Hematopoietic multipotent progenitor cell treated with erythropoietin and hydrocortisone succinate and interleukin-3 and kit ligand, for 8 days (in vitro differentiated cells): ENCODE measurements at regions not wholly inside any gene's neighbourhood (a gene's known extent, or its start where the extent isn't known, plus 50 kb on each side); places are given as distances from the start of the nearest gene placed in this dataset.

Experiments used
- DNase-seq: peaks from one replicate; pipeline ENCODE4 v3.0.0-alpha.2; 2015

GRCh38 chr11:120032766-120033390, 105.0 kb downstream of the TRIM29 start:
- no peak for DNase-seq

- DNase-seq: no peak
Measured at GRCh38 chr11:120031612-120032600, 106.0 kb downstream of the TRIM29 start.

GRCh38 chr11:120031156-120031555, 106.8 kb downstream of the TRIM29 start:
- DNase-seq: no peak

GRCh38 chr11:120030411-120030810, 107.5 kb downstream of the TRIM29 start:
- no peak for DNase-seq

- no peak for DNase-seq
Measured at GRCh38 chr11:120029321-120029720, 108.6 kb downstream of the TRIM29 start.

GRCh38 chr11:120028897-120029258, 109.0 kb downstream of the TRIM29 start:
- DNase-seq: no peak

GRCh38 chr11:120028181-120028896, 109.6 kb downstream of the TRIM29 start:
- DNase-seq: no peak

GRCh38 chr11:120027546-120028180, 110.2 kb downstream of the TRIM29 start:
- DNase-seq: no peak

GRCh38 chr11:120025606-120026335, 112.1 kb downstream of the TRIM29 start:
- no peak for DNase-seq

- DNase-seq: no peak
Measured at GRCh38 chr11:120024586-120024985, 113.3 kb downstream of the TRIM29 start.

- DNase-seq: no peak
Measured at GRCh38 chr11:120024046-120024445, 113.9 kb downstream of the TRIM29 start.

- no peak for DNase-seq
Measured at GRCh38 chr11:120023551-120023950, 114.4 kb downstream of the TRIM29 start.

GRCh38 chr11:120023120-120023519, 114.8 kb downstream of the TRIM29 start:
- DNase-seq: no peak

- no peak for DNase-seq
Measured at GRCh38 chr11:120022617-120023016, 115.3 kb downstream of the TRIM29 start.

GRCh38 chr11:120021978-120022377, 115.9 kb downstream of the TRIM29 start:
- DNase-seq: no peak

- DNase-seq: no peak
Measured at GRCh38 chr11:120021391-120021953, 116.4 kb downstream of the TRIM29 start.

- DNase-seq: no peak
Measured at GRCh38 chr11:120020981-120021380, 116.9 kb downstream of the TRIM29 start.

- DNase-seq: no peak
Measured at GRCh38 chr11:120020486-120020885, 117.4 kb downstream of the TRIM29 start.

- DNase-seq: no peak
Measured at GRCh38 chr11:120019191-120019590, 118.7 kb downstream of the TRIM29 start.

- no peak for DNase-seq
Measured at GRCh38 chr11:120017582-120018150, 120.2 kb downstream of the TRIM29 start.
